Liver (tissue), 8 donors: ENCODE measurements at regions not wholly inside any gene's neighbourhood (a gene's known extent, or its start where the extent isn't known, plus 50 kb on each side); places are given as distances from the start of the nearest gene placed in this dataset.

Experiments used
- DNase-seq: peaks from one replicate; pipeline ENCODE4 v3.0.0-alpha.2; 2017; ENCODE audit warnings: low spot score
- H3K27ac ChIP-seq, 2 donors: one replicate each; pipeline ENCODE4 v1.7.0; 2013; ENCODE audit warnings: inconsistent platforms in 2 of 2, low read length in 2 of 2, control low read depth in 1 of 2, low read depth in 1 of 2, mild to moderate bottlenecking in 1 of 2
- H3K27me3 ChIP-seq, 4 donors: one replicate each; pipeline versions ENCODE4 v1.6.1 to v1.7.0; 2013; ENCODE audit warnings: low read length in 3 of 4, inconsistent platforms in 1 of 4, mild to moderate bottlenecking in 1 of 4, moderate library complexity in 1 of 4; ENCODE audit not compliant: control insufficient read depth in 4 of 4, insufficient read depth in 4 of 4
- H3K36me3 ChIP-seq, 4 donors: one replicate each; pipeline versions ENCODE4 v1.6.1 to v1.7.0; 2013; ENCODE audit warnings: low read length in 3 of 4, mild to moderate bottlenecking in 3 of 4, low read depth in 1 of 4, moderate library complexity in 1 of 4; ENCODE audit not compliant: control insufficient read depth in 4 of 4, insufficient read depth in 3 of 4
- H3K4me1 ChIP-seq, 4 donors: one replicate each; pipeline versions ENCODE4 v1.6.1 to v1.7.0; 2013; ENCODE audit warnings: low read length in 3 of 4, mild to moderate bottlenecking in 3 of 4, moderate library complexity in 1 of 4; ENCODE audit not compliant: control insufficient read depth in 4 of 4, insufficient read depth in 4 of 4
- H3K4me3 ChIP-seq, 3 donors: one replicate each; pipeline versions ENCODE4 v1.6.1 to v1.7.0; 2013; ENCODE audit warnings: low read length in 3 of 3, control low read depth in 1 of 3, low read depth in 1 of 3, mild to moderate bottlenecking in 1 of 3
- H3K9ac ChIP-seq, 2 donors: one replicate each; pipeline ENCODE4 v1.7.0; 2013; ENCODE audit warnings: low read length in 2 of 2, mild to moderate bottlenecking in 2 of 2, moderate library complexity in 2 of 2, control low read depth in 1 of 2, low read depth in 1 of 2
- H3K9me3 ChIP-seq, 4 donors: one replicate each; pipeline versions ENCODE4 v1.6.1 to v1.7.0; 2013; ENCODE audit warnings: low read length in 3 of 4; ENCODE audit not compliant: control insufficient read depth in 4 of 4
- ATF3 ChIP-seq: IDR thresholded peaks from 2 replicates; pipeline ENCODE4 v1.6.1; 2016; ENCODE audit warnings: antibody characterized with exemption
- CTCF ChIP-seq: fragments of 150-350 bp; IDR thresholded peaks from 2 replicates; pipeline ENCODE4 v1.5.1; 2017; ENCODE audit warnings: improper control_type of control experiment, low read depth, low read length; ENCODE audit not compliant: missing input control
- EGR1 ChIP-seq, 2 donors: IDR thresholded peaks; 2 replicates each; pipeline ENCODE4 v1.6.1; 2016 to 2018; ENCODE audit warnings: antibody characterized with exemption in 2 of 2, low read depth in 2 of 2
- FOXA1 ChIP-seq: IDR thresholded peaks from 2 replicates; pipeline ENCODE4 v1.6.1; 2016; ENCODE audit warnings: antibody characterized with exemption
- FOXA2 ChIP-seq: IDR thresholded peaks from 2 replicates; pipeline ENCODE4 v1.6.1; 2016; ENCODE audit warnings: antibody characterized with exemption
- GABPA ChIP-seq, 2 donors: IDR thresholded peaks in 1 of 2; conservative IDR thresholded peaks in 1 of 2; 2 replicates each; pipeline ENCODE4 v1.6.1; 2016; ENCODE audit warnings: antibody characterized with exemption in 2 of 2, mild to moderate bottlenecking in 1 of 2, moderate library complexity in 1 of 2
- HNF4A ChIP-seq, 2 donors: conservative IDR thresholded peaks; 2 replicates each; pipeline ENCODE4 v1.6.1; 2016; ENCODE audit warnings: antibody characterized with exemption in 2 of 2, mild to moderate bottlenecking in 2 of 2
- HNF4G ChIP-seq: IDR thresholded peaks from 2 replicates; pipeline ENCODE4 v1.6.1; 2016; ENCODE audit warnings: antibody characterized with exemption
- JUND ChIP-seq, 2 donors: IDR thresholded peaks; 2 replicates each; pipeline ENCODE4 v1.6.1; 2016; ENCODE audit warnings: antibody characterized with exemption in 2 of 2
- MAX ChIP-seq: IDR thresholded peaks from 2 replicates; pipeline ENCODE4 v1.6.1; 2016; ENCODE audit warnings: antibody characterized with exemption
- NR2F2 ChIP-seq: IDR thresholded peaks from 2 replicates; pipeline ENCODE4 v1.6.1; 2016; ENCODE audit warnings: antibody characterized with exemption
- RAD21 ChIP-seq, 2 donors: IDR thresholded peaks; 2 replicates each; pipeline ENCODE4 v1.6.1; 2016; ENCODE audit warnings: antibody characterized with exemption in 2 of 2, mild to moderate bottlenecking in 2 of 2
- REST ChIP-seq: IDR thresholded peaks from 2 replicates; pipeline ENCODE4 v1.6.1; 2016; ENCODE audit warnings: antibody characterized with exemption, mild to moderate bottlenecking
- RXRA ChIP-seq, 2 donors: IDR thresholded peaks; 2 replicates each; pipeline ENCODE4 v1.6.1; 2017 to 2018; ENCODE audit warnings: antibody characterized with exemption in 2 of 2, mild to moderate bottlenecking in 1 of 2
- SP1 ChIP-seq: IDR thresholded peaks from 2 replicates; pipeline ENCODE4 v1.6.1; 2018; ENCODE audit warnings: antibody characterized with exemption, mild to moderate bottlenecking
- TAF1 ChIP-seq: conservative IDR thresholded peaks from 2 replicates; pipeline ENCODE4 v1.6.1; 2016; ENCODE audit warnings: antibody characterized with exemption, mild to moderate bottlenecking
- YY1 ChIP-seq: IDR thresholded peaks from 2 replicates; pipeline ENCODE4 v1.6.1; 2016; ENCODE audit warnings: antibody characterized with exemption, mild to moderate bottlenecking
- ZBTB33 ChIP-seq: IDR thresholded peaks from 2 replicates; pipeline ENCODE4 v1.6.1; 2016; ENCODE audit warnings: antibody characterized with exemption
- WGBS: extraction: QIAGEN DNeasy Blood & Tissue Kit; methylation state at CpG from one replicate; pipeline ENCODE4 v1.1.7; 2013; 5-methylcytosine and 5-hydroxymethylcytosine counted together
- donor health status: healthy.
- donor health status: healthy.
- donor health status: healthy.
- donor health status: healthy.
- donor health status: healthy.

GRCh38 chr3:159875116-159875515 lies 113.5 kb upstream of the IL12A start:
- Histone ChIP-seq H3K36me3 (no peaks in the 10 kb centered on the region), H3K27me3 (no peaks in the 10 kb centered on the region), H3K4me1 (no peaks in the 10 kb centered on the region), H3K9me3 (no peaks in the 10 kb centered on the region), H3K9ac (no peak overlapping the region), H3K4me3 (no peak overlapping the region), H3K27ac (no peak overlapping the region)
- TF ChIP-seq CTCF: no peak
- TF ChIP-seq YY1: no peak
- no peak for TF ChIP-seq EGR1 (IDR thresholded peaks at IDR 0.05; ENCODE audit: low read depth in 2 of 2)
- TF ChIP-seq FOXA2: no peak
- TF ChIP-seq ZBTB33: no peak
- no peak for TF ChIP-seq RXRA (IDR thresholded peaks at IDR 0.05)
- no peak for TF ChIP-seq HNF4G
- no peak for TF ChIP-seq TAF1
- TF ChIP-seq JUND (IDR thresholded peaks at IDR 0.05): no peak
- TF ChIP-seq HNF4A (conservative IDR thresholded peaks at IDR 0.05): no peak
- no peak for TF ChIP-seq MAX
- no peak for TF ChIP-seq RAD21 (IDR thresholded peaks at IDR 0.05)
- TF ChIP-seq SP1: no peak
- TF ChIP-seq REST: no peak
- TF ChIP-seq GABPA (IDR thresholded peaks at IDR 0.05 in 1 of 2, conservative IDR thresholded peaks at IDR 0.05 in 1 of 2): no peak
- no peak for TF ChIP-seq ATF3
- no peak for TF ChIP-seq FOXA1
- no peak for TF ChIP-seq NR2F2
- no peak for DNase-seq

- Histone ChIP-seq H3K9me3 (no peaks in the 10 kb centered on the region), H3K27ac (no peak overlapping the region), H3K36me3 (no peaks in the 10 kb centered on the region), H3K9ac (no peak overlapping the region), H3K27me3 (no peaks in the 10 kb centered on the region), H3K4me3 (no peak overlapping the region), H3K4me1 (no peaks in the 10 kb centered on the region)
- TF ChIP-seq YY1: no peak
- no peak for TF ChIP-seq TAF1
- no peak for TF ChIP-seq ZBTB33
- TF ChIP-seq HNF4A (conservative IDR thresholded peaks at IDR 0.05): no peak
- TF ChIP-seq HNF4G: no peak
- TF ChIP-seq RXRA (IDR thresholded peaks at IDR 0.05): no peak
- no peak for TF ChIP-seq RAD21 (IDR thresholded peaks at IDR 0.05)
- TF ChIP-seq NR2F2: no peak
- TF ChIP-seq ATF3: no peak
- 92% methylated on average over 5 of the region's 5 CpGs for WGBS
- no peak for DNase-seq
Observed at GRCh38 chr3:159877924-159878323, 110.7 kb upstream of the IL12A start.
